Colonic mucosa (tissue), 4 donors: ENCODE measurements at regions not wholly inside any gene's neighbourhood (a gene's known extent, or its start where the extent isn't known, plus 50 kb on each side); places are given as distances from the start of the nearest gene placed in this dataset.

Experiments used
- DNase-seq: peaks from one replicate; pipeline ENCODE4 v3.0.0-alpha.2; 2020
- H3K27ac ChIP-seq: fragments of 200-600 bp; one replicate; pipeline ENCODE4 v1.8.0; 2021
- H3K27me3 ChIP-seq: fragments of 200-600 bp; one replicate; pipeline ENCODE4 v1.8.0; 2021
- H3K36me3 ChIP-seq: fragments of 200-600 bp; one replicate; pipeline ENCODE4 v1.8.0; 2021
- H3K4me1 ChIP-seq: fragments of 200-600 bp; one replicate; pipeline ENCODE4 v1.8.0; 2021; ENCODE audit warnings: mild to moderate bottlenecking
- H3K4me3 ChIP-seq: fragments of 200-600 bp; one replicate; pipeline ENCODE4 v1.8.0; 2021
- H3K9ac ChIP-seq, 2 donors: one replicate each; pipeline ENCODE4 v1.7.0; 2013; ENCODE audit warnings: control low read depth in 2 of 2, low read depth in 2 of 2, low read length in 2 of 2
- H3K9me3 ChIP-seq: fragments of 200-600 bp; one replicate; pipeline ENCODE4 v1.8.0; 2021
- intact Hi-C: fragments of 100-400 bp; cut with DNase I; formaldehyde crosslinking; loops from one replicate; pipeline ENCODE4 v1.14.1; 2022
- TF ChIP-seq, protein P1 (sequence below): fragments of 200-600 bp; IDR thresholded peaks from one replicate; pipeline ENCODE4 v1.8.0; 2022; ENCODE audit warnings: antibody characterized with exemption, mild to moderate bottlenecking
- donor health status: healthy.
- donor health status: DM: no; HTN: no; CAD: no.
- donor health status: DM: no; HTN: no; CAD: no.

DNA sequence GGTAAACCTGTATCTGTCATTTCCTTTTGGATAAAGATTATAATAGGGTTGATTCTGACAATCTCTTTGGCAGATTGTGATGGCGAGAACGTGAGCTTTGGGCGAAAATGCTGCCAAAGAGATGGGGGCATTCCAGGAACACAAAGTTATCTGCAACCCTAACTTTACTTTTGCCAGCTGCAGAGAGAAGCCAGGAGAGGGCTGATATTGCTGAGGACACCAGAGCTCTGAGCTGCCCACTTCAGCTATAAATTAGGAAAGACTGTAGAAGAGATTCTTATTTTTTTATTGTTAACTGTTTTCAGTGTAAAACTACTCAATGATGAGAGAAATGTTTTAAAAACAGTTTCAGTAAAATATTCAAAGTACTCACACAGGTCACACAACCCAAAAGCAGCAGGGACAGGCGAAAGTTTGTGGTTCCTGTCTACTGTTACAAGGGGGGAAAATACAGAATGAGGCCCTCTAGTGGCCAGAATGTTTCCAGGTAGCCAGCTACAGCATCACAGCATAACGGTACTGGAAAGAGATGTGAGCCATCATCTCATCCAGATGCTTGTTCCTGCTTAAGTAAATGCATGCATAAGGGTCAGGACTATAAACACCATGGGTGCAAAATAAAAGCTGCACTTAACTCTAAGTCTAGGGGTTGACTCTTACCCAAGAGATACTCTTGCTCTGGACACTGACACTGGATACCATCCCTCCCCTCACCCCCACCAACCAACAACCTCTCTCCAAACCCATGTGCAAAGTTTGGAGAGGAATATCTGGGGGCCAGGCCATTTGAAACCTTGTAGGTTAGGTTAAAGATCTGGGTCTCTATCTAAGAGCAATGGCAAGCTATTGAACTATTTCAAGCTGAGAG lies 498.4 kb downstream of the RMST start:
- H3K9ac ChIP-seq: no peak overlapping the region
- intact Hi-C loops: no loop called here
- no peaks in the 10 kb centered on the region for H3K4me1 ChIP-seq
- no peak overlapping the region for H3K27ac ChIP-seq
- no peaks in the 10 kb centered on the region for H3K9me3 ChIP-seq
- TF ChIP-seq, protein P1, sequence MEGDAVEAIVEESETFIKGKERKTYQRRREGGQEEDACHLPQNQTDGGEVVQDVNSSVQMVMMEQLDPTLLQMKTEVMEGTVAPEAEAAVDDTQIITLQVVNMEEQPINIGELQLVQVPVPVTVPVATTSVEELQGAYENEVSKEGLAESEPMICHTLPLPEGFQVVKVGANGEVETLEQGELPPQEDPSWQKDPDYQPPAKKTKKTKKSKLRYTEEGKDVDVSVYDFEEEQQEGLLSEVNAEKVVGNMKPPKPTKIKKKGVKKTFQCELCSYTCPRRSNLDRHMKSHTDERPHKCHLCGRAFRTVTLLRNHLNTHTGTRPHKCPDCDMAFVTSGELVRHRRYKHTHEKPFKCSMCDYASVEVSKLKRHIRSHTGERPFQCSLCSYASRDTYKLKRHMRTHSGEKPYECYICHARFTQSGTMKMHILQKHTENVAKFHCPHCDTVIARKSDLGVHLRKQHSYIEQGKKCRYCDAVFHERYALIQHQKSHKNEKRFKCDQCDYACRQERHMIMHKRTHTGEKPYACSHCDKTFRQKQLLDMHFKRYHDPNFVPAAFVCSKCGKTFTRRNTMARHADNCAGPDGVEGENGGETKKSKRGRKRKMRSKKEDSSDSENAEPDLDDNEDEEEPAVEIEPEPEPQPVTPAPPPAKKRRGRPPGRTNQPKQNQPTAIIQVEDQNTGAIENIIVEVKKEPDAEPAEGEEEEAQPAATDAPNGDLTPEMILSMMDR: peak; percentile 25
- no peak overlapping the region for H3K4me3 ChIP-seq
- peak; percentile 21 for DNase-seq
- no peaks in the 10 kb centered on the region for H3K36me3 ChIP-seq
- H3K27me3 ChIP-seq: no peaks in the 10 kb centered on the region

DNA sequence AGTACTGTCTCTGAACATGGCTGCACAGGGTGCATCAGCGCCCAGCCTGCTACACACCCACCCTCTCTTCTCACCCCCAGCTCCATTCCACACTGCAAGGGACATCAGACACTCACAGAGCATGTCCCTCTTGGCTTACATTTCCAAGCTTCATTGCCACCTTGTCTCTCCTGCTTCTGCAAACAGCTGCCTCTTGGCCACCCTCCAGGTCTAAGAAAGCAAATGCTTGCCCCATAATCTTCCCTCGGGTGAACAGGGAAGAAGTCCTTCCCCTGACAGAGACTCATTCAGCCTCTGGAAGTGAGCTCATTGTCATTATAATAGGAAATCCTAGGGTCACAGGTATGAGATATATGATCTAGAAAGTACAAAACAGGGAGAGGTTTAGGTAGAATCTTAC lies 505.2 kb downstream of the RMST start:
- no peaks in the 10 kb centered on the region for H3K36me3 ChIP-seq
- DNase-seq: no peak
- no peaks in the 10 kb centered on the region for H3K27me3 ChIP-seq
- no peak overlapping the region for H3K9ac ChIP-seq
- H3K9me3 ChIP-seq: no peaks in the 10 kb centered on the region
- no peaks in the 10 kb centered on the region for H3K4me1 ChIP-seq
- H3K4me3 ChIP-seq: no peak overlapping the region
- H3K27ac ChIP-seq: no peak overlapping the region
- intact Hi-C loops: no loop called here
- TF ChIP-seq, protein P1: no peak

- no peak for DNase-seq
- Histone ChIP-seq H3K27me3 (no peaks in the 10 kb centered on the region), H3K4me1 (no peaks in the 10 kb centered on the region), H3K4me3 (no peak overlapping the region), H3K9me3 (no peaks in the 10 kb centered on the region), H3K36me3 (no peaks in the 10 kb centered on the region), H3K9ac (no peak overlapping the region), H3K27ac (no peak overlapping the region)
- intact Hi-C loops: no loop called here
- TF ChIP-seq, protein P1: no peak
Observed at GRCh38 chr12:97968641-97969197, 506.1 kb downstream of the RMST start.

GRCh38 chr12:97977870-97978405 lies 515.3 kb downstream of the RMST start:
- no peak overlapping the region for H3K4me3 ChIP-seq
- H3K4me1 ChIP-seq: no peaks in the 10 kb centered on the region
- TF ChIP-seq, protein P1: no peak
- no peak overlapping the region for H3K27ac ChIP-seq
- no peaks in the 10 kb centered on the region for H3K36me3 ChIP-seq
- no peak for DNase-seq
- no peaks in the 10 kb centered on the region for H3K27me3 ChIP-seq
- no peaks in the 10 kb centered on the region for H3K9me3 ChIP-seq
- intact Hi-C loops: no loop called here
- no peak overlapping the region for H3K9ac ChIP-seq

DNA sequence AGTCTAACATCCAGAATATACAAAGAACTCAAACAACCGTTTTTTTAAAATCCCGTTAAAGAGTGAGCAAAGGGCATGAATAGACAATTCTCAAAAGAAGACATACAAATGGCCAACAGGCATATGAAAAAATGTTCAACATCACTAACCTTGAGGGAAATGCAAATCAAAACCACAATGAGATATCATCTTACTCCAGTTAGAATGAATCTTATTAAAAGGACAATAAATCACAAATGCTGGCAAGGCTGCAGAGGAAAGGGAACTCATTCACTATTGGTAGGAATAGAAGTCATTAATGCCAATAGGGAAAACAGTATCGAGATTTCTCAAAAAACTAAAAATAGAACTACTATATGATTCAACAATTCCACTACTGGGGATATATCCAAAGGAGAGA lies 520.1 kb downstream of the RMST start:
- Histone ChIP-seq H3K27me3 (no peaks in the 10 kb centered on the region), H3K27ac (no peak overlapping the region), H3K36me3 (no peaks in the 10 kb centered on the region), H3K9ac (no peak overlapping the region), H3K4me1 (no peaks in the 10 kb centered on the region), H3K4me3 (no peak overlapping the region), H3K9me3 (no peaks in the 10 kb centered on the region)
- TF ChIP-seq, protein P1: no peak
- intact Hi-C loops: no loop called here
- DNase-seq: no peak
